H9 (cell line): ENCODE measurements at regions not wholly inside any gene's neighbourhood (a gene's known extent, or its start where the extent isn't known, plus 50 kb on each side); places are given as distances from the start of the nearest gene placed in this dataset.

ENCODE experiments used
- DNase-seq: peaks from one replicate; pipeline ENCODE4 v3.0.0-alpha.2; 2017
- H2AFZ ChIP-seq: one replicate; pipeline ENCODE4 v1.6.1; 2013; ENCODE audit warnings: mild to moderate bottlenecking, low read length, control low read depth, moderate library complexity
- H2AK5ac ChIP-seq: 2 replicates; pipeline ENCODE4 v1.6.1; 2013; ENCODE audit warnings: low read length, control low read depth, mixed read lengths; ENCODE audit not compliant: insufficient read length
- H2BK120ac ChIP-seq: one replicate; pipeline ENCODE4 v1.6.1; 2013; ENCODE audit warnings: low read depth, mild to moderate bottlenecking, low read length, control low read depth, inconsistent platforms; ENCODE audit not compliant: poor library complexity, severe bottlenecking
- H2BK12ac ChIP-seq: 2 replicates; pipeline ENCODE4 v1.6.1; 2013; ENCODE audit warnings: low read length, control low read depth, mixed read lengths, low read depth; ENCODE audit not compliant: insufficient read length
- H2BK15ac ChIP-seq: 2 replicates; pipeline ENCODE4 v1.6.1; 2013; ENCODE audit warnings: low read depth, low read length, control low read depth
- H2BK20ac ChIP-seq: one replicate; pipeline ENCODE4 v1.6.1; 2013; ENCODE audit warnings: low read depth, mild to moderate bottlenecking, low read length, control low read depth, inconsistent platforms; ENCODE audit not compliant: poor library complexity, severe bottlenecking
- H2BK5ac ChIP-seq: 2 replicates; pipeline ENCODE4 v1.6.1; 2013; ENCODE audit warnings: low read length, control low read depth, mixed read lengths; ENCODE audit not compliant: insufficient read length
- H3K14ac ChIP-seq: 2 replicates; pipeline ENCODE4 v1.6.1; 2013; ENCODE audit warnings: low read length, control low read depth; ENCODE audit not compliant: insufficient read depth
- H3K18ac ChIP-seq: 2 replicates; pipeline ENCODE4 v1.6.1; 2013; ENCODE audit warnings: low read depth, mild to moderate bottlenecking, mixed read lengths, low read length, control low read depth; ENCODE audit not compliant: insufficient read length
- H3K23ac ChIP-seq: 2 replicates; pipeline ENCODE4 v1.6.1; 2013; ENCODE audit warnings: low read length, control low read depth, mixed read lengths, low read depth; ENCODE audit not compliant: insufficient read length
- H3K23me2 ChIP-seq: 2 replicates; pipeline ENCODE4 v1.6.1; 2013; ENCODE audit warnings: low read depth, mild to moderate bottlenecking, mixed read lengths, low read length, control low read depth; ENCODE audit not compliant: insufficient read length, poor library complexity, severe bottlenecking
- H3K27ac ChIP-seq: 2 replicates; pipeline ENCODE4 v1.5.1; 2013; ENCODE audit warnings: low read length, control low read depth, mixed read lengths, low read depth; ENCODE audit not compliant: insufficient read length
- H3K27me3 ChIP-seq: 2 replicates; pipeline ENCODE4 v1.6.1; 2013; ENCODE audit warnings: low read length, control low read depth, inconsistent platforms; ENCODE audit not compliant: insufficient read depth
- H3K4ac ChIP-seq: 2 replicates; pipeline ENCODE4 v1.6.1; 2013; ENCODE audit warnings: low read depth, mild to moderate bottlenecking, control low read depth, inconsistent platforms, low read length, moderate library complexity
- H3K4me1 ChIP-seq: 2 replicates; pipeline ENCODE4 v1.6.1; 2013; ENCODE audit warnings: low read length, control low read depth, inconsistent platforms; ENCODE audit not compliant: insufficient read depth
- H3K4me2 ChIP-seq: 2 replicates; pipeline ENCODE4 v1.6.1; 2013; ENCODE audit warnings: low read length, control low read depth, mixed read lengths; ENCODE audit not compliant: insufficient read length, insufficient read depth
- H3K56ac ChIP-seq: 2 replicates; pipeline ENCODE4 v1.6.1; 2013; ENCODE audit warnings: low read depth, mild to moderate bottlenecking, mixed read lengths, low read length, control low read depth; ENCODE audit not compliant: insufficient read length
- H3K79me1 ChIP-seq: 2 replicates; pipeline ENCODE4 v1.6.1; 2013; ENCODE audit warnings: low read depth, mild to moderate bottlenecking, moderate library complexity, low read length, control low read depth, inconsistent platforms; ENCODE audit not compliant: insufficient read depth, poor library complexity, severe bottlenecking
- H3K79me2 ChIP-seq: 2 replicates; pipeline ENCODE4 v1.6.1; 2013; ENCODE audit warnings: low read length, control low read depth, inconsistent platforms; ENCODE audit not compliant: insufficient read depth
- H3K9ac ChIP-seq: 2 replicates; pipeline ENCODE4 v1.6.1; 2013; ENCODE audit warnings: low read length, control low read depth, mixed read lengths; ENCODE audit not compliant: insufficient read length; ENCODE audit errors: extremely low read depth
- H3K9me3 ChIP-seq: one replicate; pipeline ENCODE4 v1.6.1; 2013; ENCODE audit warnings: low read depth, low read length, inconsistent platforms; ENCODE audit not compliant: control insufficient read depth
- H3T11ph ChIP-seq: one replicate; pipeline ENCODE4 v1.6.1; 2013; ENCODE audit warnings: mild to moderate bottlenecking, low read length, control low read depth, inconsistent platforms
- H4K20me1 ChIP-seq: one replicate; pipeline ENCODE4 v1.6.1; 2013; ENCODE audit not compliant: control insufficient read depth, insufficient read length, insufficient read depth
- H4K5ac ChIP-seq: 2 replicates; pipeline ENCODE4 v1.6.1; 2013; ENCODE audit warnings: low read depth, mild to moderate bottlenecking, mixed read lengths, low read length, control low read depth; ENCODE audit not compliant: insufficient read length
- H4K8ac ChIP-seq: replicated peaks from 2 replicates; pipeline ENCODE4 v1.6.1; 2013; ENCODE audit warnings: low read length, control low read depth, mixed read lengths, low read depth; ENCODE audit not compliant: insufficient read length
- H4K91ac ChIP-seq: 2 replicates; pipeline ENCODE4 v1.6.1; 2013; ENCODE audit warnings: low read depth, mild to moderate bottlenecking, moderate library complexity, mixed read lengths, low read length, control low read depth; ENCODE audit not compliant: insufficient read length
- H3K27ac Mint-ChIP-seq, 3 experiments: 2 replicates in 2 of 3; 3 replicates in 1 of 3; pipeline ENCODE4 v1.8.0; 2020 to 2021; ENCODE audit warnings: mixed read lengths in 3 of 3, mild to moderate bottlenecking in 1 of 3, moderate library complexity in 1 of 3
- H3K27me3 Mint-ChIP-seq: 2 replicates; pipeline ENCODE4 v1.8.0; 2021; ENCODE audit warnings: low read depth, mild to moderate bottlenecking, moderate library complexity, mixed read lengths
- H3K36me3 Mint-ChIP-seq, 3 experiments: 2 replicates in 2 of 3; 3 replicates in 1 of 3; pipeline ENCODE4 v1.8.0; 2020 to 2021; ENCODE audit warnings: low read depth in 3 of 3, mixed read lengths in 3 of 3; ENCODE audit not compliant: insufficient read depth in 1 of 3
- H3K4me1 Mint-ChIP-seq, 2 experiments: 2 replicates each; pipeline ENCODE4 v1.8.0; 2020; ENCODE audit warnings: mixed read lengths in 2 of 2
- H3K4me3 Mint-ChIP-seq, 2 experiments: 2 replicates in 1 of 2; 3 replicates in 1 of 2; pipeline ENCODE4 v1.8.0; 2020 to 2021; ENCODE audit warnings: mild to moderate bottlenecking in 2 of 2, mixed read lengths in 2 of 2, moderate library complexity in 1 of 2
- H3K9me3 Mint-ChIP-seq, 2 experiments: 2 replicates in 1 of 2; 3 replicates in 1 of 2; pipeline ENCODE4 v1.8.0; 2020; ENCODE audit warnings: mild to moderate bottlenecking in 2 of 2, mixed read lengths in 2 of 2, moderate library complexity in 1 of 2
- WGBS: extraction: QIAGEN DNeasy Blood & Tissue Kit; methylation state at CpG from one replicate; pipeline ENCODE4 v1.1.7; 2013; ENCODE audit warnings: missing lambda C conversion rate, low lambda C conversion rate, mixed read lengths; ENCODE audit not compliant: insufficient read length; ENCODE audit errors: extremely low coverage; 5-methylcytosine and 5-hydroxymethylcytosine counted together
- TF ChIP-seq, protein P1 (sequence below): fragments of 200-600 bp; sonication (generic); conservative IDR thresholded peaks from 3 replicates; pipeline ENCODE4 v1.8.0; 2021; ENCODE audit warnings: antibody characterized with exemption, mild to moderate bottlenecking

DNA sequence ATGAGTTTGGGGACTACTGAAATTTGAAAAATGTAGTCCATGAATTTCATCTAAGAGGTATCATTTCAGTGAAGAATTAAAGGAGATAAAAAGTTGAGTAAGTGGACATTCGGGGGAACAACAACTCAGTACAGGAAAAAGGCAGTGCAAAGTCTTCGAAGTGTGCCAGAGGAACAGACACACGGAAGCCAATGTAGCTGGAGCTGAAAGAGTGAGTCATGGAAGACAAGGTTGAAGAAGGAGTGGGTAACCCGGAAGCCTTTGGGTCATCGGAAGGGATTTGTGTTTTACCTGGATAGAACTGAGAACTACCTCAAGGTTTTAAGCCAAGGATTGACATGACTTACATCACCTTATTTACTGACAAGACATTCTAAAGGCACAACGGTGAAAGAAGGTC is 733.4 kb downstream of the NCAM2 start:
- H3K27ac Mint-ChIP-seq = no peak overlapping the region; a peak in 1 of 7 replicates
- Histone ChIP-seq H3K4me1 (no peaks in the 10 kb centered on the region), H3K79me1 (no peaks in the 10 kb centered on the region), H2AFZ (no peak overlapping the region), H2BK120ac (no peak overlapping the region), H2BK5ac (no peak overlapping the region), H3K18ac (no peak overlapping the region), H3K79me2 (no peaks in the 10 kb centered on the region), H2BK15ac (no peak overlapping the region), H2BK20ac (no peak overlapping the region), H3K9ac (no peak overlapping the region), H3K27me3 (no peaks in the 10 kb centered on the region), H3K27ac (no peak overlapping the region), H3K23ac (no peak overlapping the region), H4K20me1 (no peaks in the 10 kb centered on the region), H2BK12ac (no peak overlapping the region), H3K23me2 (no peaks in the 10 kb centered on the region), H3K14ac (no peak overlapping the region), H3K9me3 (no peaks in the 10 kb centered on the region), H3T11ph (no peak overlapping the region), H3K4me2 (no peak overlapping the region), H4K8ac (no peak overlapping the region), H4K5ac (no peak overlapping the region), H3K56ac (no peak overlapping the region), H4K91ac (no peak overlapping the region), H3K4ac (no peak overlapping the region), H2AK5ac (no peak overlapping the region)
- H3K9me3 Mint-ChIP-seq = no peaks in the 10 kb centered on the region
- DNase-seq = no peak
- H3K27me3 Mint-ChIP-seq = no peaks in the 10 kb centered on the region
- H3K4me3 Mint-ChIP-seq = no peak overlapping the region
- TF ChIP-seq, protein P1, sequence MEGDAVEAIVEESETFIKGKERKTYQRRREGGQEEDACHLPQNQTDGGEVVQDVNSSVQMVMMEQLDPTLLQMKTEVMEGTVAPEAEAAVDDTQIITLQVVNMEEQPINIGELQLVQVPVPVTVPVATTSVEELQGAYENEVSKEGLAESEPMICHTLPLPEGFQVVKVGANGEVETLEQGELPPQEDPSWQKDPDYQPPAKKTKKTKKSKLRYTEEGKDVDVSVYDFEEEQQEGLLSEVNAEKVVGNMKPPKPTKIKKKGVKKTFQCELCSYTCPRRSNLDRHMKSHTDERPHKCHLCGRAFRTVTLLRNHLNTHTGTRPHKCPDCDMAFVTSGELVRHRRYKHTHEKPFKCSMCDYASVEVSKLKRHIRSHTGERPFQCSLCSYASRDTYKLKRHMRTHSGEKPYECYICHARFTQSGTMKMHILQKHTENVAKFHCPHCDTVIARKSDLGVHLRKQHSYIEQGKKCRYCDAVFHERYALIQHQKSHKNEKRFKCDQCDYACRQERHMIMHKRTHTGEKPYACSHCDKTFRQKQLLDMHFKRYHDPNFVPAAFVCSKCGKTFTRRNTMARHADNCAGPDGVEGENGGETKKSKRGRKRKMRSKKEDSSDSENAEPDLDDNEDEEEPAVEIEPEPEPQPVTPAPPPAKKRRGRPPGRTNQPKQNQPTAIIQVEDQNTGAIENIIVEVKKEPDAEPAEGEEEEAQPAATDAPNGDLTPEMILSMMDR = no peak
- H3K36me3 Mint-ChIP-seq = no peaks in the 10 kb centered on the region
- no CpG with 5 or more reads among the region's 6 CpGs for WGBS
- H3K4me1 Mint-ChIP-seq = no peaks in the 10 kb centered on the region
